ENCODE measurements at regions not wholly inside any gene's neighbourhood (a gene's known extent, or its start where the extent isn't known, plus 50 kb on each side); places are given as distances from the start of the nearest gene placed in this dataset.

DNA sequence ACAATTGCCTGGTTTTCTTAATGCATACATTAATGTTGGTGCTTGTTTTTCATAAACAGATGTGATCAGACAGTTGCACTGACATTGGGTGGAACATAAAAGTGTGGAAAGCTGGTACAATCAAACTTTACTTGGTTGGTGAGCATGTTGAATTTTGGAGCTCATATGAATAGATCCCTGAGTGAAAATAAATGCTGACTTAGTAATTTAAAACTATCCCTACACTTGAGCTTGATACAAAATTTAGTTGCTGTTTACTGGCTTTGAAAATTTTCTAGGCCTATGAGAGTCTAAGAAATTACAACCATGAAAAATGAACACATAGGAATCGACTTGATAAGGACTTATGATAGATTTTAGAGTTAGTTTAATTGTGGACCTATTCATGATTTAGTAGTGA lies 551.8 kb upstream of the PABPC4L start:
- no peak for TF ChIP-seq POLR2A (IDR thresholded peaks at IDR 0.05)
- TF ChIP-seq, protein P1, sequence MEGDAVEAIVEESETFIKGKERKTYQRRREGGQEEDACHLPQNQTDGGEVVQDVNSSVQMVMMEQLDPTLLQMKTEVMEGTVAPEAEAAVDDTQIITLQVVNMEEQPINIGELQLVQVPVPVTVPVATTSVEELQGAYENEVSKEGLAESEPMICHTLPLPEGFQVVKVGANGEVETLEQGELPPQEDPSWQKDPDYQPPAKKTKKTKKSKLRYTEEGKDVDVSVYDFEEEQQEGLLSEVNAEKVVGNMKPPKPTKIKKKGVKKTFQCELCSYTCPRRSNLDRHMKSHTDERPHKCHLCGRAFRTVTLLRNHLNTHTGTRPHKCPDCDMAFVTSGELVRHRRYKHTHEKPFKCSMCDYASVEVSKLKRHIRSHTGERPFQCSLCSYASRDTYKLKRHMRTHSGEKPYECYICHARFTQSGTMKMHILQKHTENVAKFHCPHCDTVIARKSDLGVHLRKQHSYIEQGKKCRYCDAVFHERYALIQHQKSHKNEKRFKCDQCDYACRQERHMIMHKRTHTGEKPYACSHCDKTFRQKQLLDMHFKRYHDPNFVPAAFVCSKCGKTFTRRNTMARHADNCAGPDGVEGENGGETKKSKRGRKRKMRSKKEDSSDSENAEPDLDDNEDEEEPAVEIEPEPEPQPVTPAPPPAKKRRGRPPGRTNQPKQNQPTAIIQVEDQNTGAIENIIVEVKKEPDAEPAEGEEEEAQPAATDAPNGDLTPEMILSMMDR (IDR thresholded peaks at IDR 0.05 in 4 of 5, conservative IDR thresholded peaks at IDR 0.05 in 1 of 5): no peak

Measured in gastrocnemius medialis (tissue), 4 donors.